ENCODE measurements at regions not wholly inside any gene's neighbourhood (a gene's known extent, or its start where the extent isn't known, plus 50 kb on each side); places are given as distances from the start of the nearest gene placed in this dataset.

DNA sequence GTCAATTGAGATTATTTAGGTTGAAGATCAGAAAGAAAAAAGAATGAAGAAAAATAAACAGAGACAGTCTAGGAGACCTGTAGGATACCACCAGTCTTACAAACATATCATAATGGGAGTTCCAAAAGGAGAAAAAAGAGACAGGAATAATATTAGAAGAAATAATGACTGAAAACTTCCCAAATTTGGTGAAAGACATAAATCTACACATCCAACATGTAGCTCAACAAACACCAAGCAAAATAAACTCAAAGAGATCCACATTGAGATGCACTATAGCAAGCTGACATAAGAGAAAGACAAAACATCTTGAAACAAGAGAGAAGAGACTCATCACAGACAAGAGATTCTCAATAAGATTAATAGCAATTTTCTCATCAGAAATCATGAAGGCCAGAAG, 274.0 kb downstream of the TFCP2L1 start:
- H3K36me3 ChIP-seq (ENCODE audit: control insufficient read depth, insufficient read depth, low read length), result no peaks in the 10 kb centered on the region
- H3K4me1 ChIP-seq (ENCODE audit: control insufficient read depth, insufficient read depth, low read length), result peaks cover 19% of the 10 kb centered on the region
- no peak overlapping the region for H3K9ac ChIP-seq (ENCODE audit: low read length)
- no peaks in the 10 kb centered on the region for H3K27me3 ChIP-seq (ENCODE audit: control insufficient read depth, insufficient read depth, low read length)
- H3K4me3 ChIP-seq (ENCODE audit: low read length), result no peak overlapping the region
- no peaks in the 10 kb centered on the region for H3K9me3 ChIP-seq (ENCODE audit: control insufficient read depth, low read length)

DNA sequence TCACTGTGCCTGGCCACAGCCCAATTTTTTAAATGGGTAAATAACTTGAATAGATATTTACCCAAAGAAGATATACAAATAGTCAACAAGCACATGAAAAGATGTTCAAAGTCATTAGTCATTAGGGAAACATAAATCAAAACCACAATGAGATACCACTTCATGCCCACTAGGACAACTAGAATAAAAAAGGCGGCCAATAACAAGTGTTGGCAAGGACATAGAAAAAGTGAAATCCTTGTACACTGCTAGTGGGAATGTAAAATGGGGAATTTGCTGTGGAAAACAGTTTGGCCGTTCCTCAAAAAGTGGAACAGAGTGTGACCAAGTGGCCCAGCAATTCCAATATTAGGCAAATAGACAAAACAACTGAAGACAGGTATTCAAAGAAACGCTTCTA, 270.1 kb downstream of the TFCP2L1 start:
- Histone ChIP-seq H3K9me3 (ENCODE audit: control insufficient read depth, low read length) (no peaks in the 10 kb centered on the region), H3K9ac (ENCODE audit: low read length) (no peak overlapping the region), H3K36me3 (ENCODE audit: control insufficient read depth, insufficient read depth, low read length) (no peaks in the 10 kb centered on the region), H3K27me3 (ENCODE audit: control insufficient read depth, insufficient read depth, low read length) (no peaks in the 10 kb centered on the region), H3K4me1 (ENCODE audit: control insufficient read depth, insufficient read depth, low read length) (peaks cover 8% of the 10 kb centered on the region), H3K4me3 (ENCODE audit: low read length) (no peak overlapping the region)

DNA sequence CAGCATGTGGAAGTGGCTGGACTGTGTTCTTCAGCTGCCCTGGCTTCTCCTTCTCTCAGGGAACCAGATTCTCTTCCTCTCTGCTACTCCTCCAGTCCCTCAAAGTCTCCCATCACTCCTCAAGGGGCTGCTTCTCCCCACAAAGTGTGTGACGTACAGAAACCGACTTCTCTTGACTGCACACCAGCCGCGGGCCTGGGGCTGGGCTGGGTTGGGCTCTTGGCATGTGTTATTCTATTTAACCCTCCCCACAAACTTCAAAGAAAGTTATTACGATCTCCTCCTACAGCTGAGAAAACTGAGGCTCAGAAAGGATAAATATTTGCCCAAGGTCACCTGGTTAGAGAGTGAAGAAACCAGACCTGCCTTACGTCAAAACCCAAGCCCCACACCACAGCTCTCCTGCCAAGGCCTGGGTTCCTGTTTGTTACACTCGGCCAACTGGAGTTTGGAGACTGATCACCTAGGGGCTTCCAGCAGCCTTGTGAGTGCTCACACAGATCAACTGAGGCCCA, 269.0 kb downstream of the TFCP2L1 start:
- Histone ChIP-seq H3K27me3 (ENCODE audit: control insufficient read depth, insufficient read depth, low read length) (no peaks in the 10 kb centered on the region), H3K4me3 (ENCODE audit: low read length) (no peak overlapping the region), H3K4me1 (ENCODE audit: control insufficient read depth, insufficient read depth, low read length) (peaks cover 8% of the 10 kb centered on the region), H3K9ac (ENCODE audit: low read length) (no peak overlapping the region), H3K9me3 (ENCODE audit: control insufficient read depth, low read length) (no peaks in the 10 kb centered on the region), H3K36me3 (ENCODE audit: control insufficient read depth, insufficient read depth, low read length) (no peaks in the 10 kb centered on the region)

DNA sequence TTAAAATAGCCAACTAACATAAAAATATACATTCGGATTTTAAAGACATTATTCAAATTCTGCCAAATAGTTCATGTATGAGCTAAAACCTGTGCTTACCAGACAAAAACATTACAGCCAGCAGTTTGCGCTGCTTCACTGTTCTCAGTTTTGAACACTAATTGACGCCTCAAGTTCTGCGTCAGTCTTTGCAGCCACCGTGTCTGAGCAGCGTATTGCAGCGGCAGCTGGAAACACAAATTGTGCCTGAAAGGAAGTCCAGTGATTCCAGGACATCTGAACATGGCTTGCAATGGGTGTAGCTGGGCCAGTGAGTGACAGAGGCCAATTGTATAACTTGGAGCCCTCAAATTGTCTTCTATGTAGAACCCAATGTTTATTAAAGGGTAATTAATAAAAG, 267.6 kb downstream of the TFCP2L1 start:
- Histone ChIP-seq H3K36me3 (ENCODE audit: control insufficient read depth, insufficient read depth, low read length) (no peaks in the 10 kb centered on the region), H3K4me1 (ENCODE audit: control insufficient read depth, insufficient read depth, low read length) (peaks cover 8% of the 10 kb centered on the region), H3K4me3 (ENCODE audit: low read length) (no peak overlapping the region), H3K9me3 (ENCODE audit: control insufficient read depth, low read length) (no peaks in the 10 kb centered on the region), H3K9ac (ENCODE audit: low read length) (no peak overlapping the region), H3K27me3 (ENCODE audit: control insufficient read depth, insufficient read depth, low read length) (no peaks in the 10 kb centered on the region)

DNA sequence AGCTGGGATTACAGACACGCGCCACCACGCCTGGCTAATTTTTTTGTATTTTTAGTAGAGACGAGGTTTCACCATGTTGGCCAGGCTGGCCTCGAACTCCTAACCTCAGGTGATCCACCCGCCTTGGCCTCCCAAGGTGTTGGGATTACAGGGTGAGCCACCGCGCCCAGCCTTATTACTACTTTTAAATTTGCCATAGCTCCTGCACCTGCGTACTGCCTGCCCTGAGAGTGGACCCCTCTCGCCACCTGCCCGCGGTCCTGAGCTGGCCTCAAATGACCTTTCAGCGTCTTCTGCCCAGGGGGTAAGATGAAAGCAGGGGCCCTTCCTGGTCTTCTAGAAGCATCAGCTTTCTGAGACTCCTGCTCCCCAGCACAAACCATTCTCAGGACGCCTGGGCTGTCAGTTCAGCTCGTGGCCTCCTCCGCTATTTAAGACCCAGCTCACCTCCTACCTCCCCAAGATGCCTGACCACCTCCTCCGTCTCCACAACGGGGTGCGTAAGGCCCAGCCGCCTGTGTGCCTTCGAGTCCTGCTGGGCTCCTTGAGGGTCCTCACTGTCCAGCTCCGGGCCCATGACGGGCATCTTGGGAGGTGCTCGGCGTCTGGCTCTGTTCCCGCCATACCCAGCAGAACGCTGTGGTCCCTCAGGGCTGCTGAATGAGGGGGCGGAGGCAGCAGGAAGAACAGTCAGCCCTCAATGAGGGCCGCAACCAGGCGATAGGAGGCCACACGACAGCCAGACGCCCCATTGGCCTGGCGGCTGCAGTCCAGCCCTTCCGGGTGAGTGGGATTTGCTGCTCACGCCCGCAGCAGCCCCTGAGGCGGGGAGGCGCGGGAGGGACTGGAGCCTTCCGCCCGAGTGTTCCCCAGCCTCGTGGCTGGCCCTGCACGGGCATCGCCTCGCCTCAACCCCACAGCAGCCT, 266.6 kb downstream of the TFCP2L1 start:
- Histone ChIP-seq H3K4me1 (ENCODE audit: control insufficient read depth, insufficient read depth, low read length) (peaks cover 8% of the 10 kb centered on the region), H3K9me3 (ENCODE audit: control insufficient read depth, low read length) (no peaks in the 10 kb centered on the region), H3K4me3 (ENCODE audit: low read length) (no peak overlapping the region), H3K27me3 (ENCODE audit: control insufficient read depth, insufficient read depth, low read length) (no peaks in the 10 kb centered on the region), H3K9ac (ENCODE audit: low read length) (no peak overlapping the region), H3K36me3 (ENCODE audit: control insufficient read depth, insufficient read depth, low read length) (no peaks in the 10 kb centered on the region)

DNA sequence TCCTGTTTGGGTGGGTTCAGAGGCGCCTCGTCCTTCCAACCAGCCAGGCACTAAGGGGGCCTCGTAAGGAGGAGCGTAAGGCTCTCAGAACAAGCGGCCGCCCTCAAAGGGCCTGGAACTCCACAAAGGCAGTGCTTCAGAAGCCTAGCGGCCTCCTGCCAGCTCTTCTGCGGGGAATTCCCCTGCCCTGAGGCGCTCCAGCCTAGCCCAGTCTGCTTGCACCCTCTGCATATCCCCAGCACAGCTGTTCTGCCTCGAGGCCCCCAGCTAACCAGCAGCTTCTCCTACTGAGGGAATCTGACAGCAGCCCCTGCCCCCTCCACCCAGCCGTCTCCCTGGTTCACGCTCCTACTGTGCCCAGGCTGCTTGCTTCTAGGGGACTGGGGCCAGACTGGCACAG, 265.9 kb downstream of the TFCP2L1 start:
- no peak overlapping the region for H3K9ac ChIP-seq (ENCODE audit: low read length)
- H3K4me3 ChIP-seq (ENCODE audit: low read length), result no peak overlapping the region
- H3K9me3 ChIP-seq (ENCODE audit: control insufficient read depth, low read length), result no peaks in the 10 kb centered on the region
- no peaks in the 10 kb centered on the region for H3K36me3 ChIP-seq (ENCODE audit: control insufficient read depth, insufficient read depth, low read length)
- H3K4me1 ChIP-seq (ENCODE audit: control insufficient read depth, insufficient read depth, low read length), result peaks cover 8% of the 10 kb centered on the region
- H3K27me3 ChIP-seq (ENCODE audit: control insufficient read depth, insufficient read depth, low read length), result no peaks in the 10 kb centered on the region

DNA sequence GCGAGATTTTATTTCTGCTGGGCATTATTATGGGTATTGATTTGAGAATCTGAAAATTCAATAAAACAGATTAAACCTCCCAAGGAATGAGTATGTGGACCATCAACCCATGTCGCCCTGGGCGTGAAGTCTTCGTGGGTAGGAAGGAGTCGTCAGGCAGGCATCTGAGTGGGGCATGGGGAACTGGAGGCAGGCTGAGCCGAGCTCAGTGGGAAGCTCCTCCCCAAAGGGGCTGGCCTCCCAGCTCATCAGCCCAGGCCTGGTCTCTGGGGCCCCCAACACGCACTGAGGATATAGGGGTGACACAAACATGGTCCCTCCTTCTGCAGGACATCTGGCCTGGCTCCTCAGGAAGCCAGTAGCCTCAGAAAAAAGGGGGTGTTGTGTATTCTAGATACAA, 265.2 kb downstream of the TFCP2L1 start:
- H3K27me3 ChIP-seq (ENCODE audit: control insufficient read depth, insufficient read depth, low read length), result no peaks in the 10 kb centered on the region
- H3K36me3 ChIP-seq (ENCODE audit: control insufficient read depth, insufficient read depth, low read length), result no peaks in the 10 kb centered on the region
- H3K4me3 ChIP-seq (ENCODE audit: low read length), result no peak overlapping the region
- no peaks in the 10 kb centered on the region for H3K9me3 ChIP-seq (ENCODE audit: control insufficient read depth, low read length)
- H3K4me1 ChIP-seq (ENCODE audit: control insufficient read depth, insufficient read depth, low read length), result peaks cover 8% of the 10 kb centered on the region
- no peak overlapping the region for H3K9ac ChIP-seq (ENCODE audit: low read length)

DNA sequence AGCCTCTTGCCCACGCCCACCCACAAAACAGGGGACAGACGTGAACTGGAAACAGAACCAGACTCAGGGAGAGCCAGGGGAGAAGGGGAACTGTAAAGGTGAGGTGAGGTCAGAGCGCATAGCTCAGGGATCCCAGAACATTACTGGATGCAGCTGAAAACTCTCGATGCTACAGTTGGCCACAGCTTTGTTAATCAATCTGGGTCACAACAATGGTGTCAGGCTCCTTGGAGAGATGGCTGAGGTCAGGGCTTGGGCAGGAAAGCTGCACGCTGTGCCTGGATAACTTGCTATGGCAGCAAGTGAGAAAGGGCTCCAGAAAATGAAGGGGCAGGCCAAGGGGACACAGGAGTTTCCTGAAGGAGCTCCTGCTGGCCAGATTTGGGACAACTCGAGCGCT, 263.3 kb downstream of the TFCP2L1 start:
- H3K9ac ChIP-seq (ENCODE audit: low read length), result no peak overlapping the region

DNA sequence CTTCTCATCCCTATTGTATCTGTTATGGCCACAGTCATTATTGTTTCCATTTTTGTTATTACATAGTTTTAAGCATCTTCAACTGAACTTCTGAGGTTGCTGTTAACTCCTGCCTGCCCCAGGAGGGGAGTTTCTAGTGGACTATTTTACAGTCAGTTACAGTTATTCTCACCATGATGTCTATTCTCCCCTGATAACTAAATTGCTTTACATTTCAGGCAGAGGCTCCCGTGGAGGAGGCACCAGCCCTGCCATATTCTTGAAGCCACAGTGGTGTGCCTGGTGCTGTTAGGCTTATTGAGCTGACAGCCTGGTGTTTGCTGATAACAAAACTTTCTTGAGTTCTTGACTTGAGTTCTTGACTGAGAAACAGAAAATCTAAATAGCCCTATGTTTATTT, 256.4 kb downstream of the TFCP2L1 start:
- H3K4me3 ChIP-seq (ENCODE audit: low read length), result no peak overlapping the region
- H3K27me3 ChIP-seq (ENCODE audit: control insufficient read depth, insufficient read depth, low read length), result no peaks in the 10 kb centered on the region
- no peaks in the 10 kb centered on the region for H3K36me3 ChIP-seq (ENCODE audit: control insufficient read depth, insufficient read depth, low read length)
- no peaks in the 10 kb centered on the region for H3K4me1 ChIP-seq (ENCODE audit: control insufficient read depth, insufficient read depth, low read length)
- no peaks in the 10 kb centered on the region for H3K9me3 ChIP-seq (ENCODE audit: control insufficient read depth, low read length)
- H3K9ac ChIP-seq (ENCODE audit: low read length), result no peak overlapping the region

More for the DNA sequence above, 263.3 kb downstream of the TFCP2L1 start:
- Histone ChIP-seq H3K4me1 (ENCODE audit: control insufficient read depth, insufficient read depth, low read length) (no peaks in the 10 kb centered on the region), H3K4me3 (ENCODE audit: low read length) (no peak overlapping the region), H3K36me3 (ENCODE audit: control insufficient read depth, insufficient read depth, low read length) (no peaks in the 10 kb centered on the region), H3K9me3 (ENCODE audit: control insufficient read depth, low read length) (no peaks in the 10 kb centered on the region), H3K27me3 (ENCODE audit: control insufficient read depth, insufficient read depth, low read length) (no peaks in the 10 kb centered on the region)

DNA sequence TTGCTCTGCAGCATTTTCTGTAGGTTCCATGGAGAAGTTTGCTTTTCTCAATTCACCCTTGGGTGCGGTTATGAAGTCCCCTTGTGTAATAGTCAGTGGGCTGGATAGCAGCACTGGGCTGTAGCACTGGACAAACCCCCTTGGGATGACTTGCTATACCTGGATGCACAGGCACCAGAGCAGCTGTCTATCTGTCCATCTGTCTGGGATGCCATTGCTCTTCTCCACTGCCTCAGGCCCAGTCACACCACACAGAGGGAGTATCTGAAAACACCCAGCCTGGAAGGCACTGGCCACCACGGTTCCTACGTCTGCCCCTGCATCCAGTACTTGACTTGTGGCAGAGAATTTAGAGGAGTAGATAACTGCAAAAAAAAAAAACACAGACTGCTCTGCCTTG, 254.5 kb downstream of the TFCP2L1 start:
- Histone ChIP-seq H3K36me3 (ENCODE audit: control insufficient read depth, insufficient read depth, low read length) (no peaks in the 10 kb centered on the region), H3K27me3 (ENCODE audit: control insufficient read depth, insufficient read depth, low read length) (no peaks in the 10 kb centered on the region), H3K9ac (ENCODE audit: low read length) (no peak overlapping the region), H3K4me3 (ENCODE audit: low read length) (no peak overlapping the region), H3K4me1 (ENCODE audit: control insufficient read depth, insufficient read depth, low read length) (peaks cover 5% of the 10 kb centered on the region), H3K9me3 (ENCODE audit: control insufficient read depth, low read length) (no peaks in the 10 kb centered on the region)

DNA sequence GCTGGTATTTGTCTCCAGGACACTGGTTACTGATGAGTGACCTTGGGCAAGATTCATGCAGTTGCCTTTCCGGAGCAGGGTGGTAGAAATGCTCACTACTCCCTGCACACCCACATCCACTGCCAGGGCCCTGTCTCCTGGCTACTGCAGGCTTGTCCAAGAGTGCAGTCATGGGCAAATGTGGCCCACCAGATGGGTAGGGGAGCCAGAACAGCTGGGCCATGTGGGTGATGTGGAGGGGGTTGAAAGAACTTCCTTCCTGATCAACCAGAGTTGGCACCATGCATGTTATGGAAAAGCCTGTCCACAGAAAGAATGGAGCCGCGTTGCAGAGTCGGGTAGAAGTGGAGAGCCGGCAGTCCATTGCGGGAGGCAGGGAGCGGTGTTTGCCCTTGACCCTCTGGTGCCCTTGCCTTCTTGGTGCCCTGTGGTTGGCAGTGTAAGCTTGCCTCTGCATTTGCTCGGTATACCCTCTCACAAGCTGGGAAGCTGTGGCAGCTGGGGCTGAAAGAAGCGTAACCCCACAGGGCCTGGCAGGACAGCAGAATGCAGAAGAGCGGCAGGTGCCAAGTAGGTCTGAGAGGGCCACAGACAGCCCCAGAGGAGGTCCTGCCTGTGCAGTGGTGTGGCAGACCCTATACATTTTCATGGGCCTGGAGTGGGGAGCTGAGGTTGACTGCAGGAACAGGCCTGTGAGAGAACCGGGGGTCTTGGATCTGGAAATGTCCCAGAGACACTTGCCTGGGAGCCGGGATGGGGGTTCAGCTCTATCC, 253.2 kb downstream of the TFCP2L1 start:
- no peak overlapping the region for H3K4me3 ChIP-seq (ENCODE audit: low read length)
- H3K9ac ChIP-seq (ENCODE audit: low read length), result no peak overlapping the region
- H3K4me1 ChIP-seq (ENCODE audit: control insufficient read depth, insufficient read depth, low read length), result peaks cover 18% of the 10 kb centered on the region
- no peaks in the 10 kb centered on the region for H3K27me3 ChIP-seq (ENCODE audit: control insufficient read depth, insufficient read depth, low read length)
- no peaks in the 10 kb centered on the region for H3K36me3 ChIP-seq (ENCODE audit: control insufficient read depth, insufficient read depth, low read length)
- H3K9me3 ChIP-seq (ENCODE audit: control insufficient read depth, low read length), result no peaks in the 10 kb centered on the region

DNA sequence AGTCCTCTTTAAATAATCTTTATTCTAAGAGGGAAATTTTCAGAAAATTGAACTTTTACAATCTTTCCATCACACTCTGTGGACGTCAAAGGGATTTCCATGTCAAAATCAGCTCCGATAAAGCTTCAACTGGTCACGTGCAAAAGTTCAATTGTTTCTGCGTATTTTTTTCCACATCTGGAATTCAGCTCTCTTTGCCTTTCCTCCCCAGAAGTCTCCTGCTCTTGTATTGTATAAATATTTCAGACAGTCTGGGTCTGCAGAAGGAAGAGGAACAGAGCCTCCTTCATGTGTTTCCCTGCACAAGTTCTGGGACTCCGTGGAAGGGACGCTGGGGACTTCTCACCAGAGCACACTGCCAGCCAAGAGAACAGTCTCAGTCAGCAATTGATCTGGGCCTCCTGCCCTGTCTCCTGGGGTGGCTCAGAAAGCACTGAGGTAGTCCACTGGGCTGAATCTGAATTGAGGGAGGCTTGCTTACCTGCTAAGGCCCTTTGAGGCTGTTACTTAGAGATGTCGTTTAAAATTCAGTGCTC, 251.5 kb downstream of the TFCP2L1 start:
- no peak overlapping the region for H3K4me3 ChIP-seq (ENCODE audit: low read length)
- no peak overlapping the region for H3K9ac ChIP-seq (ENCODE audit: low read length)
- no peaks in the 10 kb centered on the region for H3K36me3 ChIP-seq (ENCODE audit: control insufficient read depth, insufficient read depth, low read length)
- no peaks in the 10 kb centered on the region for H3K27me3 ChIP-seq (ENCODE audit: control insufficient read depth, insufficient read depth, low read length)
- peaks cover 31% of the 10 kb centered on the region for H3K4me1 ChIP-seq (ENCODE audit: control insufficient read depth, insufficient read depth, low read length)
- no peaks in the 10 kb centered on the region for H3K9me3 ChIP-seq (ENCODE audit: control insufficient read depth, low read length)

All from mucosa of stomach (tissue), 1 donor.